ENCODE measurements at regions not wholly inside any gene's neighbourhood (a gene's known extent, or its start where the extent isn't known, plus 50 kb on each side); places are given as distances from the start of the nearest gene placed in this dataset.

DNA sequence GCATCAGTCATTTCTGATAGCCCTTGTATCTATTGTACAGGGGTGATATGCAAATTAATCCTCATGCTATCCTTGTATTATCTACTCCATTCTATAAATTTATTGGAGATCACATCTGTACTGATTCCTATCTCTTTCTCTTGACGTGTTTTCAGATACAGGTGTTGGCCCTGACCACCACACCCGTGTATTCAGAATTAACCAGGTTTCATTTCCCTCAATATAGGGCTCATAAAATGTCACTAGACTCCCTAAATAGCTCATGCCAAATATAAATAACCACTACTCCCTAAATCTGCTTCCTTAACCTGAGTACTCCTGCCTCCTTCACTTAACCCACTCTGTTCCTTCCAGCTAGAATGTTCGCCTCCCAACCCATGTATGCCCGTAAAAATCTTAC, 522.8 kb upstream of the KLF4 start:
- no TSS peak for BruUV-seq (replicated peaks)
- CTCF ChIA-PET: no interaction called here

DNA sequence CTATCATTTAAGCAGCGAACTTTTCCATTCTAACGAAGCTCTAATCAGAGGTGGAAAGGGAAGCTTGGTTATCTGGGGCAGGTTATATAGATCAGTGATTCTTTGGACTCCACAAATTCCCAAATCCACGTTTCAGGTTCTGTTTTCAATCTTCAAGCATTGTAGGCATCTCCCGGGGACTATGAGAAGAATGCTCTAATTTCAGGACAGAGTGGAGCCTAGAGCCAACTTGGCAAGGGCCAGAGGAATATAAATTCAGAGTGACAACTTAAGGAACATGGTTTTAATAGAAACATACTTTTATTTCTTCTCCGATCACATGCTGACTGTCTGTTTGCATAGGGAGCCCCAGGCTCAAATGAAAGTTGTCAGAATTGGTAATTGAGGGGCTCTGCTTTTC, 514.0 kb upstream of the KLF4 start:
- TF ChIP-seq, protein P1, sequence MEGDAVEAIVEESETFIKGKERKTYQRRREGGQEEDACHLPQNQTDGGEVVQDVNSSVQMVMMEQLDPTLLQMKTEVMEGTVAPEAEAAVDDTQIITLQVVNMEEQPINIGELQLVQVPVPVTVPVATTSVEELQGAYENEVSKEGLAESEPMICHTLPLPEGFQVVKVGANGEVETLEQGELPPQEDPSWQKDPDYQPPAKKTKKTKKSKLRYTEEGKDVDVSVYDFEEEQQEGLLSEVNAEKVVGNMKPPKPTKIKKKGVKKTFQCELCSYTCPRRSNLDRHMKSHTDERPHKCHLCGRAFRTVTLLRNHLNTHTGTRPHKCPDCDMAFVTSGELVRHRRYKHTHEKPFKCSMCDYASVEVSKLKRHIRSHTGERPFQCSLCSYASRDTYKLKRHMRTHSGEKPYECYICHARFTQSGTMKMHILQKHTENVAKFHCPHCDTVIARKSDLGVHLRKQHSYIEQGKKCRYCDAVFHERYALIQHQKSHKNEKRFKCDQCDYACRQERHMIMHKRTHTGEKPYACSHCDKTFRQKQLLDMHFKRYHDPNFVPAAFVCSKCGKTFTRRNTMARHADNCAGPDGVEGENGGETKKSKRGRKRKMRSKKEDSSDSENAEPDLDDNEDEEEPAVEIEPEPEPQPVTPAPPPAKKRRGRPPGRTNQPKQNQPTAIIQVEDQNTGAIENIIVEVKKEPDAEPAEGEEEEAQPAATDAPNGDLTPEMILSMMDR (IDR thresholded peaks at IDR 0.05; ENCODE audit: unreplicated experiment): no peak
- BruUV-seq (replicated peaks): no TSS peak
- H3K4me3 Mint-ChIP-seq (ENCODE audit: low read depth, unreplicated experiment): no peak overlapping the region
- intact Hi-C loops (cut with micrococcal nuclease; ENCODE audit: unreplicated experiment): no loop called here
- H3K36me3 Mint-ChIP-seq (ENCODE audit: insufficient read depth, unreplicated experiment): no peaks in the 10 kb centered on the region
- no peaks in the 10 kb centered on the region for H3K27me3 Mint-ChIP-seq (ENCODE audit: unreplicated experiment)
- DNase-seq: no peak
- no peak overlapping the region for H3K27ac Mint-ChIP-seq (ENCODE audit: unreplicated experiment)
- CTCF ChIA-PET: no interaction called here
- H3K4me1 Mint-ChIP-seq (ENCODE audit: low read depth, unreplicated experiment): no peaks in the 10 kb centered on the region
- no peaks in the 10 kb centered on the region for H3K9me3 Mint-ChIP-seq (ENCODE audit: low read depth, unreplicated experiment)

More for the DNA sequence above, 522.8 kb upstream of the KLF4 start:
- no peaks in the 10 kb centered on the region for H3K27me3 Mint-ChIP-seq (ENCODE audit: unreplicated experiment)
- intact Hi-C loops (cut with micrococcal nuclease; ENCODE audit: unreplicated experiment): no loop called here
- H3K4me1 Mint-ChIP-seq (ENCODE audit: low read depth, unreplicated experiment): no peaks in the 10 kb centered on the region
- H3K9me3 Mint-ChIP-seq (ENCODE audit: low read depth, unreplicated experiment): peaks cover 2% of the 10 kb centered on the region
- H3K27ac Mint-ChIP-seq (ENCODE audit: unreplicated experiment): no peak overlapping the region
- no peak overlapping the region for H3K4me3 Mint-ChIP-seq (ENCODE audit: low read depth, unreplicated experiment)
- TF ChIP-seq, protein P1 (IDR thresholded peaks at IDR 0.05; ENCODE audit: unreplicated experiment): no peak
- DNase-seq: no peak
- no peaks in the 10 kb centered on the region for H3K36me3 Mint-ChIP-seq (ENCODE audit: insufficient read depth, unreplicated experiment)

DNA sequence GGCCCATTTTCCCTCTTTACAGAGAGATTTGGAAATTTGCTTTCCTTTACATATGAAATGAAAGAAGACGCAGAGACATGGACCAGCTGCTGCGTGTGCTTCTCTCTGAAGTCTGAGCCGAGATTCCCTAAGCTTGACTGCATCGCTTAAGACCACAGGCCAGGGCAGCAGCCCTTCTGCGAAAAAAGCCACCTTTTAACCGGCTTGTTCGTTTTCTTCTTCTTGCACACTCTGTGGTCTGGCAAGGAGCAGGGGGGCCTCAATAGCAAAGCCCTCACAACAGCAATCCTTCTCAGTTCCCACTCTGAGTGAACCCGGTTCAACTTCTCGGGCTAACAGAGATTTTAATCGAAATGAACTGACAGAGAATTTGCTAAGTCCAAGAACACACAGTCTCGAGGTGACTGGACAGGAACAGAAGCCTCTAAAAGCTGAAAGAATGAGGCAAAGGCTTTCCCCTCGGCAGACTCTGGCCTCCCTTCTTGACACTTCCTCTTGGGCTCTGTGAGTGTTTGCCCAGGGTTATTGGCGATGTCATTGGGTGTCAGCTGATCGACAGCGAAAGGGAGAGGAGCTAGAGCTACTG, 512.9 kb upstream of the KLF4 start:
- intact Hi-C loops (cut with micrococcal nuclease; ENCODE audit: unreplicated experiment): no loop called here
- Mint-ChIP-seq H3K36me3 (ENCODE audit: insufficient read depth, unreplicated experiment) (no peaks in the 10 kb centered on the region), H3K4me3 (ENCODE audit: low read depth, unreplicated experiment) (no peak overlapping the region), H3K27ac (ENCODE audit: unreplicated experiment) (no peak overlapping the region), H3K4me1 (ENCODE audit: low read depth, unreplicated experiment) (no peaks in the 10 kb centered on the region), H3K9me3 (ENCODE audit: low read depth, unreplicated experiment) (no peaks in the 10 kb centered on the region), H3K27me3 (ENCODE audit: unreplicated experiment) (no peaks in the 10 kb centered on the region)
- TF ChIP-seq, protein P1 (IDR thresholded peaks at IDR 0.05; ENCODE audit: unreplicated experiment): no peak
- BruUV-seq (replicated peaks): no TSS peak
- no peak for DNase-seq
- CTCF ChIA-PET: no interaction called here

DNA sequence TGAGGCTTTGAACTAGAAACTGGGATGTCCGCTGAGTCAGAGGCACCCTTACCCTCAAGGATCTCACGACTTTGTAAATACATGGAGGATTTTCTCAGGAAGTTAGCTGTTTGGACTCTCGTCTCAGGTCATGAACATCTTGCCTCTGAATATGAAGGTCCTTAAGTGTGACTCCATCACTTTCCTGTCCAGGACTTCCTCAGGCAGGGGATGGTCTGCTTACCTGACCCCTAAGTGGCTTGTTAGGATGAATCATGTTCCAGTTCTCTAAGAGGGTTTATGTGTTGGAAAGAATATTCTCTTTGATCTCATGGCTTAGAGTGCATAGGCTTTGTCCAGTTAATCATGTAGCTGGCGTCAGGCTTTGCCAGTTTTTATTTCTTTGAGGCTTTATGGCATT, 511.7 kb upstream of the KLF4 start:
- CTCF ChIA-PET: interaction anchor here (0.8 kb wide), 1 partner anchor 17 kb away, joined by 3 read pairs; no protein-coding TSS in a partner anchor

More for the DNA sequence above, 511.7 kb upstream of the KLF4 start:
- no peak overlapping the region for H3K4me3 Mint-ChIP-seq (ENCODE audit: low read depth, unreplicated experiment)
- H3K4me1 Mint-ChIP-seq (ENCODE audit: low read depth, unreplicated experiment): no peaks in the 10 kb centered on the region
- H3K36me3 Mint-ChIP-seq (ENCODE audit: insufficient read depth, unreplicated experiment): no peaks in the 10 kb centered on the region
- H3K27me3 Mint-ChIP-seq (ENCODE audit: unreplicated experiment): no peaks in the 10 kb centered on the region
- no peak for DNase-seq
- TF ChIP-seq, protein P1 (IDR thresholded peaks at IDR 0.05; ENCODE audit: unreplicated experiment): no peak
- intact Hi-C loops (cut with micrococcal nuclease; ENCODE audit: unreplicated experiment): no loop called here
- no peak overlapping the region for H3K27ac Mint-ChIP-seq (ENCODE audit: unreplicated experiment)
- no peaks in the 10 kb centered on the region for H3K9me3 Mint-ChIP-seq (ENCODE audit: low read depth, unreplicated experiment)
- BruUV-seq (replicated peaks): no TSS peak
